GM23248 (cell line): ENCODE measurements at regions not wholly inside any gene's neighbourhood (a gene's known extent, or its start where the extent isn't known, plus 50 kb on each side); places are given as distances from the start of the nearest gene placed in this dataset.

Experiments used
- DNase-seq: peaks from one replicate; pipeline ENCODE4 v3.0.0-alpha.2; 2015
- H2AFZ ChIP-seq: fragments of 200-600 bp; sonication (generic); 2 replicates; pipeline ENCODE4 v1.6.1; 2016; ENCODE audit warnings: antibody characterized with exemption
- H3F3A ChIP-seq: fragments of 200-600 bp; sonication (generic); 2 replicates; pipeline ENCODE4 v1.6.1; 2016; ENCODE audit warnings: mild to moderate bottlenecking, antibody characterized with exemption, mixed run types; ENCODE audit not compliant: insufficient read depth
- H3K27ac ChIP-seq: fragments of 200-600 bp; sonication (generic); 2 replicates; pipeline ENCODE4 v1.5.1; 2016; ENCODE audit warnings: mild to moderate bottlenecking
- H3K27me3 ChIP-seq: fragments of 200-600 bp; sonication (generic); replicated peaks from 2 replicates; pipeline ENCODE4 v1.6.1; 2016; ENCODE audit warnings: mild to moderate bottlenecking; ENCODE audit not compliant: insufficient read depth
- H3K36me3 ChIP-seq: fragments of 200-600 bp; sonication (generic); 2 replicates; pipeline ENCODE4 v1.6.1; 2016; ENCODE audit warnings: low read depth, mild to moderate bottlenecking
- H3K4me1 ChIP-seq: fragments of 200-600 bp; sonication (generic); 2 replicates; pipeline ENCODE4 v1.6.1; 2016; ENCODE audit warnings: mild to moderate bottlenecking; ENCODE audit not compliant: insufficient read depth
- H3K4me2 ChIP-seq: fragments of 200-600 bp; sonication (generic); one replicate; pipeline ENCODE4 v1.6.1; 2016; ENCODE audit warnings: mild to moderate bottlenecking; ENCODE audit not compliant: unreplicated experiment
- H3K4me3 ChIP-seq: fragments of 200-600 bp; sonication (generic); 2 replicates; pipeline ENCODE4 v1.5.1; 2016; ENCODE audit warnings: mild to moderate bottlenecking
- H3K79me2 ChIP-seq: fragments of 200-600 bp; sonication (generic); 2 replicates; pipeline ENCODE4 v1.6.1; 2016; ENCODE audit warnings: mild to moderate bottlenecking; ENCODE audit not compliant: insufficient read depth
- H3K9ac ChIP-seq: fragments of 200-600 bp; sonication (generic); 2 replicates; pipeline ENCODE4 v1.6.1; 2016; ENCODE audit warnings: mild to moderate bottlenecking
- H3K9me2 ChIP-seq: fragments of 200-600 bp; sonication (generic); 2 replicates; pipeline ENCODE4 v1.6.1; 2016; ENCODE audit warnings: mixed run types, mild to moderate bottlenecking, moderate library complexity; ENCODE audit not compliant: insufficient read depth
- H3K9me3 ChIP-seq: fragments of 200-600 bp; sonication (generic); one replicate; pipeline ENCODE4 v1.6.1; 2017; ENCODE audit warnings: low read depth
- H4K20me1 ChIP-seq: fragments of 200-600 bp; sonication (generic); 2 replicates; pipeline ENCODE4 v1.6.0; 2016; ENCODE audit not compliant: insufficient read depth
- EZH2 ChIP-seq: fragments of 200-600 bp; sonication (generic); IDR thresholded peaks from 2 replicates; pipeline ENCODE4 v1.6.1; 2018; ENCODE audit warnings: antibody characterized with exemption, mild to moderate bottlenecking; ENCODE audit not compliant: insufficient read depth, poor library complexity, severe bottlenecking
- EZH2phosphoT487 ChIP-seq: fragments of 200-600 bp; sonication (generic); IDR thresholded peaks from 2 replicates; pipeline ENCODE4 v1.6.1; 2018; ENCODE audit warnings: antibody characterized with exemption, moderate library complexity, mild to moderate bottlenecking, low read depth; ENCODE audit not compliant: insufficient read depth
- WGBS, 2 experiments: methylation state at CpG; one replicate each; pipeline ENCODE4 v1.1.6; 2015 to 2017; ENCODE audit warnings: low lambda C conversion rate in 2 of 2, low coverage in 1 of 2; ENCODE audit errors: missing lambda C conversion rate in 2 of 2; 5-methylcytosine and 5-hydroxymethylcytosine counted together
- in situ Hi-C: fragments of 300-500 bp; cut with MboI; formaldehyde crosslinking; loops from 2 replicates; pipeline ENCODE4 v1.15.0; 2020

DNA sequence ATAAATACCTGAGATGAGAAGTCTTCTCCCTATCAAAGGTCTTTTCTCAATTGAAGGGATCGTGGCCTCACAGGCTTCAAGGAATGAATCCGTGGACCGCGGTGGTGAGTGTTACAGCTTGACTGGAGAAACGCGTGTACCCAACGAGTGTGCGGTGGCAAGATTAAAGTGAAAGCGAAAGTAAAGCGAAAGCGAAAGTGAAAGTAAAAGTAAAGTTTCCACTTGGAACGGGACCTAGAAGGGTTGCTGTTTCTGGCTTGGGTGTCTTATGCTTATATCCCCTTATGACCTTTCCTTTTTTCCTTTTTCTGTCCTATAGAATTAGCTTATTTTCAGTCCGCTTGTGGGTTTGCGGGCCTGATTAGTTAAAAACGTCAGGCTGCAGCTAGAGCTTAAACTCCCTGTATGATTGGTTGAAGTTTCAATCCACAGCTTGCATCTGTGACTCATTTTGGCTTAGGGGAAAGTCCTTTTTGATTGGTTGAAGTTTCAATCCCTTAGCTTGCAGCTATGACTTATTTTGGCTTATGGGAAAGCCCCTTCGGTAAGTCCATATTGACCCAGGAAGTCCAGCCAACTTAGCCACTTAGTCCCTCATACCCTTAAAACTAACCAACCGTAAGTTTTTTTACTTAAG is 924.3 kb upstream of the CDH10 start:
- no peak overlapping the region for H3K27ac ChIP-seq
- 72 to 81% methylated on average over 17 of the region's 17 CpGs for WGBS, 2 experiments
- H3K4me3 ChIP-seq: no peak overlapping the region

GRCh38 chr5:25568294-25568693 is 923.5 kb upstream of the CDH10 start:
- Histone ChIP-seq H3K79me2 (no peaks in the 10 kb centered on the region), H3K36me3 (no peaks in the 10 kb centered on the region), H3K4me3 (no peak overlapping the region), H3K4me2 (no peak overlapping the region), H3K9ac (no peak overlapping the region), H3K9me3 (no peaks in the 10 kb centered on the region), H3K27ac (no peak overlapping the region), H3F3A (no peaks in the 10 kb centered on the region), H4K20me1 (no peaks in the 10 kb centered on the region), H3K9me2 (no peaks in the 10 kb centered on the region), H3K4me1 (no peaks in the 10 kb centered on the region), H3K27me3 (no peaks in the 10 kb centered on the region), H2AFZ (no peak overlapping the region)
- in situ Hi-C loops: no loop called here
- no peak for TF ChIP-seq EZH2
- TF ChIP-seq EZH2phosphoT487: no peak
- 51 to 57% methylated on average over 1 of the region's 1 CpG for WGBS, 2 experiments
- DNase-seq: no peak

More for the DNA sequence above, 924.3 kb upstream of the CDH10 start:
- Histone ChIP-seq H3K36me3 (no peaks in the 10 kb centered on the region), H3K79me2 (no peaks in the 10 kb centered on the region), H4K20me1 (no peaks in the 10 kb centered on the region), H2AFZ (no peak overlapping the region), H3K9me2 (no peaks in the 10 kb centered on the region), H3K9me3 (no peaks in the 10 kb centered on the region), H3K4me1 (no peaks in the 10 kb centered on the region), H3K9ac (no peak overlapping the region), H3F3A (no peaks in the 10 kb centered on the region), H3K27me3 (no peaks in the 10 kb centered on the region), H3K4me2 (no peak overlapping the region)
- no peak for TF ChIP-seq EZH2
- TF ChIP-seq EZH2phosphoT487: no peak
- DNase-seq: no peak
- in situ Hi-C loops: no loop called here

- Histone ChIP-seq H4K20me1 (no peaks in the 10 kb centered on the region), H3K4me1 (no peaks in the 10 kb centered on the region), H3K79me2 (no peaks in the 10 kb centered on the region), H3K4me2 (no peak overlapping the region), H3K9me2 (no peaks in the 10 kb centered on the region), H2AFZ (no peak overlapping the region), H3K4me3 (no peak overlapping the region), H3K9me3 (no peaks in the 10 kb centered on the region), H3K36me3 (no peaks in the 10 kb centered on the region), H3K9ac (no peak overlapping the region), H3K27me3 (no peaks in the 10 kb centered on the region), H3K27ac (no peak overlapping the region), H3F3A (no peaks in the 10 kb centered on the region)
- no peak for DNase-seq
- 10 to 17% methylated on average over 3 of the region's 3 CpGs for WGBS, 2 experiments
- no peak for TF ChIP-seq EZH2
- no peak for TF ChIP-seq EZH2phosphoT487
- in situ Hi-C loops: no loop called here
Observed at GRCh38 chr5:25567881-25568280, 923.1 kb upstream of the CDH10 start.

DNA sequence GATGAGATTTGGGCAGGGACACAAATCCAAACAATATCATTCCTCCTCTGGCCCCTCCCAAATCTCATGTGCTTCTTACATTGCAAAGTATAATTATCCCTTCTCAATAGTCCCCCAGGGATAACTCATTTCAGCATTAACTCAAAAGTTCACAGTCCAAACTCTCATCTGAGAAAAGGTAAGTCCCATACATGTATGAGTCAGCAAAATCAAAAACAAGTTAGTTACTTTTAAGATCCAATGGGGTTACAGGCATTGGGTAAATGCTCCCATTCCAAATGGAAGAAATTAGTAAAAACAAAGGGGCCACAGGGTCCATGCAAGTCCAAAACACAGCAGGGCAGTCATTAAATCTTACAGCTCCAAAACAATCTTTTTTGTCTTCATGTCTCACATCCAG is 917.9 kb upstream of the CDH10 start:
- no peak for DNase-seq
- Histone ChIP-seq H3K79me2 (no peaks in the 10 kb centered on the region), H2AFZ (no peak overlapping the region), H3K27ac (no peak overlapping the region), H4K20me1 (no peaks in the 10 kb centered on the region), H3K9me2 (no peaks in the 10 kb centered on the region), H3K27me3 (no peaks in the 10 kb centered on the region), H3K4me2 (no peak overlapping the region), H3K36me3 (no peaks in the 10 kb centered on the region), H3K9me3 (no peaks in the 10 kb centered on the region), H3K4me1 (no peaks in the 10 kb centered on the region), H3K4me3 (no peak overlapping the region), H3F3A (no peaks in the 10 kb centered on the region), H3K9ac (no peak overlapping the region)
- in situ Hi-C loops: no loop called here
- TF ChIP-seq EZH2 (no peak), EZH2phosphoT487 (no peak)

DNA sequence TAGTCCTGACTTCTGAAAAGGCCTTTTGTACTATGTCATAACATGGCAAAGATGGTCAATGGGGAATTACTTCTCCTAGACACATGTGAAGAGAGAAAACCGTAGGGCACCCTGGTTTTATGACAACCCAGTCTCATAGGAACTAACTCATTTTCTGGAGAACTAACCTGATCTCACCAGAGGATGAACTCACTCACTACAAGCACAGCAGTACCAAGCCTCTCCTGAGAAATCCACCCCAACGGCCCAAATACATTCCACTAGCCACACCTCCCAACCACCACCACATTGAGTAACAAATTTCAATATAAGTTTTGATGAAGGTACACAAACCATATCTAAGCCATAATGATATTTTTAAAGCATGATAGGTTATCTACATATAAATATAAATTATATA is 909.3 kb upstream of the CDH10 start:
- Histone ChIP-seq H3K4me1 (no peaks in the 10 kb centered on the region), H3K27ac (no peak overlapping the region), H3K4me3 (no peak overlapping the region), H3F3A (no peaks in the 10 kb centered on the region), H4K20me1 (no peaks in the 10 kb centered on the region), H3K36me3 (no peaks in the 10 kb centered on the region), H3K79me2 (no peaks in the 10 kb centered on the region), H3K9me2 (no peaks in the 10 kb centered on the region), H3K4me2 (no peak overlapping the region), H3K9ac (no peak overlapping the region), H3K27me3 (no peaks in the 10 kb centered on the region), H3K9me3 (no peaks in the 10 kb centered on the region), H2AFZ (no peak overlapping the region)
- 12 to 32% methylated on average over 2 of the region's 2 CpGs for WGBS, 2 experiments
- DNase-seq: no peak
- in situ Hi-C loops: no loop called here
- no peak for TF ChIP-seq EZH2phosphoT487
